ENCODE measurements at regions not wholly inside any gene's neighbourhood (a gene's known extent, or its start where the extent isn't known, plus 50 kb on each side); places are given as distances from the start of the nearest gene placed in this dataset.

DNA sequence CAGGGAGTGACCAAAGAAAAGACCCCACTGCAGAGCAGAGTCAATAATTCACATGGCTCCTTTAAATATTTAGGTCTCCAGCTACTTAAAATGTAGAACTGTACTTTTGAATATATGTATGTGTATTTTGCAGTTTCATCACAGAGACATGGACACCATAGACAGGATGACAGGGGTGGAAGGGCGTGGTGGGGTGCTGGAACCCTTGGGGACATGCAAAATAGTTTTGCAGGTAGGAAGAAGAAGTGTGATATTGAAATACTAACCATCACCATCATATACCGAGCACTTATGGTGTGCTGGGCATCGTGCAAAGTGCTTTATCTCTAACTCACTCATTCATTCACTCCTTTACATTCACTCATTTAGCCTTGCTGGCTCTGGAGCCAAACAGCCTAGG is 72.5 kb upstream of the IGSF21 start:
- TF ChIP-seq TAF1 (IDR thresholded peaks at IDR 0.05; ENCODE audit: borderline replicate concordance, insufficient read depth, low read length) (no peak), SIN3A (IDR thresholded peaks at IDR 0.05; ENCODE audit: borderline replicate concordance, insufficient read depth, low read length) (no peak), FOXP2 (optimal IDR thresholded peaks at IDR 0.05; ENCODE audit: borderline replicate concordance, extremely low read depth, extremely low read length, insufficient read depth) (no peak), POLR2AphosphoS5 (IDR thresholded peaks at IDR 0.05; ENCODE audit: low read depth, low read length) (no peak)
- TF ChIP-seq, protein P1, sequence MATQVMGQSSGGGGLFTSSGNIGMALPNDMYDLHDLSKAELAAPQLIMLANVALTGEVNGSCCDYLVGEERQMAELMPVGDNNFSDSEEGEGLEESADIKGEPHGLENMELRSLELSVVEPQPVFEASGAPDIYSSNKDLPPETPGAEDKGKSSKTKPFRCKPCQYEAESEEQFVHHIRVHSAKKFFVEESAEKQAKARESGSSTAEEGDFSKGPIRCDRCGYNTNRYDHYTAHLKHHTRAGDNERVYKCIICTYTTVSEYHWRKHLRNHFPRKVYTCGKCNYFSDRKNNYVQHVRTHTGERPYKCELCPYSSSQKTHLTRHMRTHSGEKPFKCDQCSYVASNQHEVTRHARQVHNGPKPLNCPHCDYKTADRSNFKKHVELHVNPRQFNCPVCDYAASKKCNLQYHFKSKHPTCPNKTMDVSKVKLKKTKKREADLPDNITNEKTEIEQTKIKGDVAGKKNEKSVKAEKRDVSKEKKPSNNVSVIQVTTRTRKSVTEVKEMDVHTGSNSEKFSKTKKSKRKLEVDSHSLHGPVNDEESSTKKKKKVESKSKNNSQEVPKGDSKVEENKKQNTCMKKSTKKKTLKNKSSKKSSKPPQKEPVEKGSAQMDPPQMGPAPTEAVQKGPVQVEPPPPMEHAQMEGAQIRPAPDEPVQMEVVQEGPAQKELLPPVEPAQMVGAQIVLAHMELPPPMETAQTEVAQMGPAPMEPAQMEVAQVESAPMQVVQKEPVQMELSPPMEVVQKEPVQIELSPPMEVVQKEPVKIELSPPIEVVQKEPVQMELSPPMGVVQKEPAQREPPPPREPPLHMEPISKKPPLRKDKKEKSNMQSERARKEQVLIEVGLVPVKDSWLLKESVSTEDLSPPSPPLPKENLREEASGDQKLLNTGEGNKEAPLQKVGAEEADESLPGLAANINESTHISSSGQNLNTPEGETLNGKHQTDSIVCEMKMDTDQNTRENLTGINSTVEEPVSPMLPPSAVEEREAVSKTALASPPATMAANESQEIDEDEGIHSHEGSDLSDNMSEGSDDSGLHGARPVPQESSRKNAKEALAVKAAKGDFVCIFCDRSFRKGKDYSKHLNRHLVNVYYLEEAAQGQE (IDR thresholded peaks at IDR 0.05; ENCODE audit: insufficient read depth in 1 of 2, low read depth in 2 of 2, low read length in 2 of 2), result no peak
